Uterus (tissue), 2 donors: ENCODE measurements at regions not wholly inside any gene's neighbourhood (a gene's known extent, or its start where the extent isn't known, plus 50 kb on each side); places are given as distances from the start of the nearest gene placed in this dataset.

Experiments used
- POLR2A ChIP-seq, 2 donors: fragments of 450-650 bp; IDR thresholded peaks; one replicate each; pipeline ENCODE4 v1.6.1; 2016; ENCODE audit warnings: antibody characterized with exemption in 2 of 2, mild to moderate bottlenecking in 1 of 2, moderate library complexity in 1 of 2
- TF ChIP-seq, protein P1 (sequence below), 4 experiments: fragments of 200-600 bp in 2 of 4; fragments of 450-650 bp in 2 of 4; sonication (generic) in 2 of 4; IDR thresholded peaks; one replicate each; pipeline ENCODE4 v1.5.1; 2016 to 2019; ENCODE audit warnings: antibody characterized with exemption in 4 of 4, mild to moderate bottlenecking in 2 of 4, moderate library complexity in 1 of 4

DNA sequence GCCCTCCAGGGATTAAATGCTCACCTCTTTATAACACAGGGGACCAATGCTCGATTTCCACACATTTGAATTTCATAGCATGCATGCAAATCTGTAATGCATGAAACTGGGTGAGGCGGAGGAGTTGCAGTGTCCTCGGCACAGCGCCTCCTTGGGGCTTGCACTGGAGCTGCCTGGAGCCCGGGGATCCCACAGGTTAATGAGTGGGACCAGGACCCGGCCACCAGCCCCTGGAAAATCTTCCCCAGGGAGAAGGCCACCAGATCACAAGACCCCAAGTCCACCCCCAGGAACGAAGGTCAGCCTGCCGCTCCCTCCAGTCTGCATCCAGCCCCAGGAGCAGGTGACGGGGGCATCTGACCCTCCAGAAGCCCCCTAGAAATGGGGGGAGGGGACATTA lies 119.1 kb downstream of the MN1 start:
- TF ChIP-seq, protein P1, sequence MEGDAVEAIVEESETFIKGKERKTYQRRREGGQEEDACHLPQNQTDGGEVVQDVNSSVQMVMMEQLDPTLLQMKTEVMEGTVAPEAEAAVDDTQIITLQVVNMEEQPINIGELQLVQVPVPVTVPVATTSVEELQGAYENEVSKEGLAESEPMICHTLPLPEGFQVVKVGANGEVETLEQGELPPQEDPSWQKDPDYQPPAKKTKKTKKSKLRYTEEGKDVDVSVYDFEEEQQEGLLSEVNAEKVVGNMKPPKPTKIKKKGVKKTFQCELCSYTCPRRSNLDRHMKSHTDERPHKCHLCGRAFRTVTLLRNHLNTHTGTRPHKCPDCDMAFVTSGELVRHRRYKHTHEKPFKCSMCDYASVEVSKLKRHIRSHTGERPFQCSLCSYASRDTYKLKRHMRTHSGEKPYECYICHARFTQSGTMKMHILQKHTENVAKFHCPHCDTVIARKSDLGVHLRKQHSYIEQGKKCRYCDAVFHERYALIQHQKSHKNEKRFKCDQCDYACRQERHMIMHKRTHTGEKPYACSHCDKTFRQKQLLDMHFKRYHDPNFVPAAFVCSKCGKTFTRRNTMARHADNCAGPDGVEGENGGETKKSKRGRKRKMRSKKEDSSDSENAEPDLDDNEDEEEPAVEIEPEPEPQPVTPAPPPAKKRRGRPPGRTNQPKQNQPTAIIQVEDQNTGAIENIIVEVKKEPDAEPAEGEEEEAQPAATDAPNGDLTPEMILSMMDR (IDR thresholded peaks at IDR 0.05) = no peak
- TF ChIP-seq POLR2A (IDR thresholded peaks at IDR 0.05) = no peak
